Choroid plexus epithelial cell (primary cell): ENCODE measurements at regions not wholly inside any gene's neighbourhood (a gene's known extent, or its start where the extent isn't known, plus 50 kb on each side); places are given as distances from the start of the nearest gene placed in this dataset.

ENCODE experiments used
- DNase-seq: peaks from one replicate; pipeline ENCODE4 v3.0.0-alpha.2; 2010; ENCODE audit warnings: low read depth
- H3K4me3 ChIP-seq: 2 replicates; pipeline ENCODE4 v1.5.1; 2011; ENCODE audit warnings: low read depth, mild to moderate bottlenecking, control low read depth, low read length, moderate library complexity
- CTCF ChIP-seq: conservative IDR thresholded peaks from 2 replicates; pipeline ENCODE4 v1.5.1; 2011; ENCODE audit warnings: low read depth, mild to moderate bottlenecking, control low read depth, inconsistent platforms, low read length, moderate library complexity

GRCh38 chr4:112003231-112003907 is 141.9 kb upstream of the FAM241A start:
- H3K4me3 ChIP-seq: no peak overlapping the region
- no peak for TF ChIP-seq CTCF
- no peak for DNase-seq

DNA sequence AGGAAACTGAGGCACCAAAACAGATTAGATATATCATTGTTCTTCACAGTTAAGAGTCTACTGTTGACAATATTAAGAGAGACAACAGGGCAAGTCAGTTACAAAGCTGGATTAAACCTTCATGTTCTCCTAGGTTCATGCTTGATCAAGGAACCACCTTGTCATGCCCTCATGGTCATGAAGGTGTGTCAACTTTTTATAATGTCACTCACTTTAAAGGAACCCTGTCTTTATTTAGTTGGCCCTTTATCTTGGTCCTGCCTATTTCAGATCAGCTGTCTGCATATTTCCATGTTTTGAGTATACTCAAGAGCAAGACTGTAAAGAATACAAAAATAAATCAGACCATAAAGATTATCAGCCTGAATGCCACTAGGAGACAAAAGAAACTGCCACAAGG is 140.2 kb upstream of the FAM241A start:
- H3K4me3 ChIP-seq: no peak overlapping the region
- no peak for TF ChIP-seq CTCF
- no peak for DNase-seq

GRCh38 chr4:112007391-112007790 is 137.9 kb upstream of the FAM241A start:
- no peak overlapping the region for H3K4me3 ChIP-seq
- TF ChIP-seq CTCF: no peak
- no peak for DNase-seq

GRCh38 chr4:112015960-112016359 is 129.3 kb upstream of the FAM241A start:
- no peak for TF ChIP-seq CTCF

GRCh38 chr4:112023402-112023950 is 121.8 kb upstream of the FAM241A start:
- TF ChIP-seq CTCF: no peak
- no peak overlapping the region for H3K4me3 ChIP-seq
- DNase-seq: no peak

More at GRCh38 chr4:112015960-112016359, 129.3 kb upstream of the FAM241A start:
- DNase-seq: no peak
- no peak overlapping the region for H3K4me3 ChIP-seq

- TF ChIP-seq CTCF: no peak
- no peak overlapping the region for H3K4me3 ChIP-seq
- DNase-seq: no peak
Observed at GRCh38 chr4:112026058-112026457, 119.2 kb upstream of the FAM241A start.

DNA sequence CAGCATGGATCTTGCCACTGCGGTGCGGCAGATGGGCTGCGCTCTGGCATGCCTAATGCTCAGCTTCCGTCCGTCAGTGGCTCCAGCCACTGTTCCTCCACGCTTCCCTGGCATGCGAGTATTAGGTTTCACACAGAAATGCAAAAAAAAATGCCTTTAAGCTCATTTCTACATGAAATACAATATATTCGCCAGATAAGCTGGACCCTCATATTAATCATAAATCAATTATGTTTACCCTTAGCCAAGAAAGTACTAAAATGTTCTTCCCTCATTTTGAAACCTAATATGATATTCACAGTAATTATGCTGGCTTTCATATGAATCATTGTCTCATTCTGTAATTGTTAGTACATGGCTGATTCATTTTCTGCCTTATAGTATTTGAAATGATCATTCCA is 115.5 kb upstream of the FAM241A start:
- no peak overlapping the region for H3K4me3 ChIP-seq
- TF ChIP-seq CTCF: no peak
- peak; percentile 5 for DNase-seq
